Naive B cell (primary cell): ENCODE measurements at regions not wholly inside any gene's neighbourhood (a gene's known extent, or its start where the extent isn't known, plus 50 kb on each side); places are given as distances from the start of the nearest gene placed in this dataset.

ENCODE experiments used
- ATAC-seq, 2 donors: fragments of 150-1000 bp; cut with Tn5 transposase; 2 replicates each; pipeline ENCODE4 v1.10.0; 2021; ENCODE audit warnings: low read depth in 2 of 2, mild to moderate bottlenecking in 2 of 2, moderate library complexity in 2 of 2
- DNase-seq: peaks from one replicate; pipeline ENCODE4 v3.0.0; 2022
- H3K27ac Mint-ChIP-seq, 6 donors: one replicate each; pipeline ENCODE4 v1.8.0; 2020 to 2022; ENCODE audit warnings: mild to moderate bottlenecking in 6 of 6, mixed read lengths in 6 of 6, moderate library complexity in 5 of 6, inconsistent platforms in 2 of 6
- H3K27me3 Mint-ChIP-seq, 3 donors: one replicate each; pipeline ENCODE4 v1.8.0; 2021 to 2022; ENCODE audit warnings: mixed read lengths in 3 of 3, mild to moderate bottlenecking in 1 of 3
- H3K36me3 Mint-ChIP-seq, 2 donors: one replicate each; pipeline ENCODE4 v1.8.0; 2020 to 2022; ENCODE audit warnings: mixed read lengths in 2 of 2, inconsistent platforms in 1 of 2, mild to moderate bottlenecking in 1 of 2
- H3K4me1 Mint-ChIP-seq, 3 donors: one replicate each; pipeline ENCODE4 v1.8.0; 2020 to 2022; ENCODE audit warnings: mixed read lengths in 3 of 3, inconsistent platforms in 1 of 3, mild to moderate bottlenecking in 1 of 3, moderate library complexity in 1 of 3
- H3K4me3 Mint-ChIP-seq, 8 donors: one replicate each; pipeline ENCODE4 v1.8.0; 2020 to 2022; ENCODE audit warnings: mild to moderate bottlenecking in 8 of 8, mixed read lengths in 8 of 8, moderate library complexity in 8 of 8, inconsistent platforms in 2 of 8
- H3K9me3 Mint-ChIP-seq, 7 donors: one replicate each; pipeline ENCODE4 v1.8.0; 2020 to 2022; ENCODE audit warnings: mixed read lengths in 7 of 7, mild to moderate bottlenecking in 5 of 7, inconsistent platforms in 2 of 7, moderate library complexity in 1 of 7

DNA sequence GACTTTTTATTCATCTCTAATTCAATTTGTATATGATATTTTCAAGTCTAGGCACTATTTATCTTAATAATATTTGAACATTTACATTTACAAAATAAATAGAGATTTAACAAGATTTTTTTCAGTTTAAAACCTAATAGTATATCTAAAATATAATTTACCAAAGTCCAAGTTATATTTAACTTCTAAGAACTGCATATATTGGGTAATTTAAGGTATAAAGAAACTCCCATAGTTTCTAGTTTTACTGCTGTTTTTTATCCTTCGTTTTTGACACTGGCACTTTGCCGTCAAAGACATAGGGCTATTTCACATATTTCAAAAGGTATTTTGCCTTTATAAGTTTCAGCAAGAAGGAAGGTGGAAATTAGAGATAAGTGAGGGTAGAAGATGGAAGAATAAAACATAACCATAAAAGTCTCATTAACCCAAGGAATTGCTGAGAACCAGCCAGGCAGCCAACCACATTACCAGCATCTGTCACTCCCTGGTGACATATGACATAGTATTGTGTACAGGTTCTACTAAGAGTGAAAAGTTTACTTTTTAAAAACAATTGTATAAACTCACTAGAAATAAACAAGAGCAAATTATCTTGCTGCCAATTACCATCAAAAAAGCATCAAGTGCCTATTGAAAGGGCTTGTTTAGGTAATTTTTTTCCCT is 251.5 kb downstream of the NSUN3 start:
- H3K36me3 Mint-ChIP-seq, result no peaks in the 10 kb centered on the region
- no peak for DNase-seq
- no peak for ATAC-seq
- peaks cover 0 to 4% (median 2%) of the 10 kb centered on the region in 7 donors for H3K9me3 Mint-ChIP-seq
- no peaks in the 10 kb centered on the region for H3K4me1 Mint-ChIP-seq
- no peaks in the 10 kb centered on the region for H3K27me3 Mint-ChIP-seq
- H3K27ac Mint-ChIP-seq, result no peak overlapping the region
- H3K4me3 Mint-ChIP-seq, result no peak overlapping the region

DNA sequence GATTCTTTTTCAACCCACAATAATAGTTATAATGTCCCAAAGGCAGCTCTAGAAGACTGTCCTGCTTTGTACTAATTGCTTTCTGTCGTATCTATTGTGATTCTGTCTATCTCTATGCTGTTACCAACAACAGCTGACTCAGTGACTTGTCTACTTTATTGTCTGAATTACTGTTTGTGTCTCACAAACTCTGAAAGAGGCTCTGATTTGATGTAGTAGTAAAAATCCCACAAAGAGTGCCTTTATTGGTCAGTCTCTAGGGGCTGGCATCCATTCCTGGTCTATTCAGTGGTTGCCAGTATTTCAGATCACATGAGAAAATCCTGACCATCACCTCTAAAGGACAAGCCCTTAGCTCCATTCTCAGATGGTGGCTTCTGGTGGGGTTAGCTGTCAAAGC is 254.2 kb downstream of the NSUN3 start:
- no peak overlapping the region for H3K27ac Mint-ChIP-seq
- H3K9me3 Mint-ChIP-seq, result peaks cover 0 to 12% (median 3%) of the 10 kb centered on the region in 7 donors
- H3K4me1 Mint-ChIP-seq, result no peaks in the 10 kb centered on the region
- H3K27me3 Mint-ChIP-seq, result no peaks in the 10 kb centered on the region
- DNase-seq (no peak), ATAC-seq (no peak)
- H3K36me3 Mint-ChIP-seq, result no peaks in the 10 kb centered on the region
- H3K4me3 Mint-ChIP-seq, result no peak overlapping the region

DNA sequence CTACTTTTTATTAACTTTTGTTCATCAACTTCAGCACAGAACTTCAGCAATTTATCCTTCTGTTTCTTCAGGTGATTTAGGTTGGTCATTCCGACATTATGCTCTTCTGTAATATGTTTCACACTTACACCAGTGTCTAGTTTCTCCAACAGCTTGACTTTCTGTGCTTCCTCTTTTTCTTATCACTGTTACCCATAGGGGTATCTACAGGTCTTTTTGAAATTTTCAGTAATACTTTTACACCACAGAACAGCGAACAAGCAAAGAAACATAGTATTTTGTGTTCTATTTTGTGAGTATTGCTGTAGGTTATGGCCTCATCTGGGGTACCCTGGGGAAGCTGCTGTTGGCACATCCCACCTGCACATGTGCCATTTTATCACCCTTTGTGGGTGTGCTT is 260.7 kb downstream of the NSUN3 start:
- peaks cover 1 to 19% (median 7%) of the 10 kb centered on the region in 7 donors for H3K9me3 Mint-ChIP-seq
- DNase-seq, result no peak
- no peak for ATAC-seq
- H3K27ac Mint-ChIP-seq, result no peak overlapping the region
- H3K27me3 Mint-ChIP-seq, result no peaks in the 10 kb centered on the region
- H3K4me3 Mint-ChIP-seq, result no peak overlapping the region
- H3K4me1 Mint-ChIP-seq, result no peaks in the 10 kb centered on the region
- H3K36me3 Mint-ChIP-seq, result no peaks in the 10 kb centered on the region

DNA sequence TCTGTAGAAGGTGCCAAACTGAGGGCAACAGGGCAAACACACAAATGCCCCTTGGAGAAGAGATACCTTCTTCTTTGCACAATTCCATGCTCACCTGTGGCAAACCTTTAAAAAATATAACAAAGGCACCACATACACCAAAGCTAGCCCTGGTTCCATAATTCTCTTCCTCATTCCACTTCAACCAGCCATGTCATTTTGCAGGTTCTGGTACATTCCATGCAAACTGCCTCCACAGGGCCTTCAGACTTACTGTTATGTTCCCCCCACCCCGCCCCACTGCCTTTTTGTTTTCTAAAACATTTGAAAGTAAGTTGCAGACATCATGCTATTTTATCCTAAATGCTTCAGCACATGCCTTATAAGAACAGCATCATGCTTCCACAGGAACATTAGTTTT is 269.0 kb downstream of the NSUN3 start:
- DNase-seq, result no peak
- no peaks in the 10 kb centered on the region for H3K36me3 Mint-ChIP-seq
- H3K9me3 Mint-ChIP-seq, result peaks cover 0 to 10% (median 0%) of the 10 kb centered on the region in 7 donors
- no peaks in the 10 kb centered on the region for H3K4me1 Mint-ChIP-seq
- no peak overlapping the region for H3K27ac Mint-ChIP-seq
- no peaks in the 10 kb centered on the region for H3K27me3 Mint-ChIP-seq
- ATAC-seq, result no peak
- H3K4me3 Mint-ChIP-seq, result no peak overlapping the region

DNA sequence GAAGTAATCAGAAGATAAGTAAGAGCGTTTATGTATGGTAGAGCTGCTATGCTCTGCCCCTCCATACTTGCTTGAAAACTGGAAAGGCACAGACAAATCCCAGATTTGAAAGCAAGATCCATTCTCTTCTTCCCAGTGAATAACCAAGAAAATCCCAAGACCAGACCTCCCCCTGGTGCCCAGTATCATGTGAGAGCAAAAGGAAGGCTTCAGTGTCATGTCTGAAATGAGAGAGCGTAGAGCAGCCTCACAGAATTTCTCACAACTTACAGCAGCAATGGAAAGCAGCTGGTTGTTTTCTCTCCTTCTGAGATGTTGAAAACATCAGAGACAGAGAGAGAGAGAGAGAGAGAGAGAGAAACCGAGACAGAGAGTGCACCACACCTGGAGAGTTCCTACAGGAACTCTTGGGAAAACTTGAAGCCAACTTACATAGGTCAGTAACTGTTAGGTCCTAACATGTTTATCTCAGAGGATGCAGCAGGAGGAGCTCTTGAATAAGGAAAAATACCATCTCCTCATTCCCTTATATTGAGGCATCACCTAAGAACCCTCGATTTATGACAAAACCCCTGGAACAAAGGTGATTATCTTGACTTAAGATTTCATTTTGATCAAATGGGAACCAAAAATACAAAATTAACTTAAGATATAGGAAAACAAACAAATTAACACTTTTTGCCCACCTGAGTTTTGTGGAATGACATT is 273.3 kb downstream of the NSUN3 start:
- no peak for DNase-seq
- Mint-ChIP-seq H3K4me1 (no peaks in the 10 kb centered on the region), H3K27me3 (no peaks in the 10 kb centered on the region), H3K27ac (no peak overlapping the region), H3K4me3 (no peak overlapping the region), H3K36me3 (no peaks in the 10 kb centered on the region), H3K9me3 (peaks cover 0 to 4% (median 2%) of the 10 kb centered on the region in 7 donors)
- no peak for ATAC-seq

DNA sequence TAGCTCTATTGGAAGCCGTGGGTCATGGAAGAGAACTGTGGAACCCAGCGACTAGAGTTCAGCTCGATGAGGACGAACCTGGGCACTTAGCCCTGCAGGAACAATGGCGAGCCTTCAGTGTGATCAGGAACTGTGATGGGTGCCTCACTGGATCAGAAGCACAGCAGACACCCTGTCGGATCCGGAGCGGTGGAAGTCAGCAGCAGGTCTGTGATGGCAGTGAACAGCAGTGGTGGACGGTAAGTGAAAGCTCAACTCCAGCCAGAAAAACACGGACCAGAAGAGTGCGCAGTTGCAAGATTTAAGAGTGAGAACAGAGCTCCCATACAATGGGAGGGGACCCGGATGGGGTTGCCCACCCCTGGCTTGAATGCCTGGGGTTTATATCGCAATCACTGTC is 282.2 kb downstream of the NSUN3 start:
- no peak overlapping the region for H3K27ac Mint-ChIP-seq
- ATAC-seq, result no peak
- H3K4me1 Mint-ChIP-seq, result no peaks in the 10 kb centered on the region
- DNase-seq, result no peak
- peaks cover 2 to 14% (median 10%) of the 10 kb centered on the region in 7 donors for H3K9me3 Mint-ChIP-seq
- H3K36me3 Mint-ChIP-seq, result no peaks in the 10 kb centered on the region
- H3K27me3 Mint-ChIP-seq, result no peaks in the 10 kb centered on the region
- H3K4me3 Mint-ChIP-seq, result peak overlapping the region in 1 of 8 donors; percentile 65

DNA sequence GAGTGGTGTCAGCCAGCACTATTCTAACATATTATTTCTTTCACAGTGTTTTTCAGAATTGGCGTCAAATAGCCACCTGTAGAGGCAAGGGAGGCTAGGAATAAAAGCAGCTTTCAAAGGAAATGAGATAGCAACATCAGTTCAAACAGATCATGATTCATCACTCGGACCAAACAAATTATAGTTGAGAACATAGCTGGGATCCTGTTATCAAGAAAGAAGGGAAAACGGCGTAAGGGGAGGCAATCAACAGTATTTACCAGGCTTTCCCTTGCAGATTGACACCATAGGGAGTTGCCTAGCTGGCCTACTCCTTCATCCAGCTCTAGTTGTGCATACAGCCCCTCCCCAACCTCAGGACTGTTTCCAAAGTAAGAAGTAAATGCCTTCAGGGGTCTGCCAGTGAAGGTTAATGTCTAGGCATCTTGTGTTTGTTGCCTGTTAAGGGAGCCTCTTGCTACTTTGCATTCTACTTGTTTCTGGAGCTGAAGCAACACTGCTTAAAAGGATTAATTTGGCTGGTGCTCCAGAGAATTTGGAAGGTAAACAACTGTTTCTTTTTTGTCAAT is 286.5 kb downstream of the NSUN3 start:
- Mint-ChIP-seq H3K27ac (peak overlapping the region in 1 of 6 donors; percentile 78), H3K4me3 (no peak overlapping the region), H3K27me3 (no peaks in the 10 kb centered on the region), H3K9me3 (peaks cover 0 to 14% (median 9%) of the 10 kb centered on the region in 7 donors), H3K4me1 (no peaks in the 10 kb centered on the region), H3K36me3 (no peaks in the 10 kb centered on the region)
- ATAC-seq (no peak), DNase-seq (no peak)

DNA sequence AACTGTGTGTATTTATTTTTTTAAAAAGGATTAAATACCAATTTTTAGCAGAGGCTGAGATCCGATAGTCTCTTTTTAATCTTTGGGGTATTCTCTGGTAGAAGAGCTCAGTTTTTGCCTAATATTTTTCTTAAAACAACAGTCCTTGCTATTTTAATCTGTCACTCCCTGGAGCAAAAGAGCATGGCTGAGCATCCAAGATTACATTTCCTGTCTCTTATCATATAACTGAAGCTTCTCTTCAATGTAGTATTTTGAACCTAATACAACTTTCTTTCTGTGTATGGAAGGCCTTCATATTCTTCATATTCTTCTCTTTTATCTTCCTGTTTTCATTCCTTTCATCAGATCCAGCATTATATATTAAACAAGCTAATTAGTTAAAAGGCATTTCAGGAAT is 293.7 kb downstream of the NSUN3 start:
- Mint-ChIP-seq H3K4me3 (no peak overlapping the region), H3K4me1 (no peaks in the 10 kb centered on the region), H3K9me3 (peaks cover 0 to 3% (median 0%) of the 10 kb centered on the region in 7 donors), H3K36me3 (no peaks in the 10 kb centered on the region), H3K27ac (no peak overlapping the region), H3K27me3 (no peaks in the 10 kb centered on the region)
- ATAC-seq, result no peak
- DNase-seq, result no peak

DNA sequence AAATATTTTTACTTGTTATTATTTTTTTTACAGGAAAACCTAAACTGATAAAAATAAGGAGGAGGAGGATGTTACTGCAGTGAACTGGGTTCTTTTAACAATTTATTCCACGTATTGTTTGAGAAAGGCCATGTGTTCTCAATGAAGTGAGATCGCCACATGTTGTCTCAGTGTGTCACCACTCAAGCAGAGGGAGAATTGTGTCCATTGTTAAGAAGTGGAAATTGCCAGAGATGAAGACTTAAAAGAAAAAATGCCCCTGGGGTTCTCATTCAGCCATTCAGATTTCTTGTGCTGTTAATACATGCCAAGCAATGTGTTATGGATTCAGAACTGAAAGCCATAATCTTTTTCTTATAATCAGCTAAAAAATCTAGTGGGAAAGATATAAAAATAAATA is 297.1 kb downstream of the NSUN3 start:
- ATAC-seq, result no peak
- no peaks in the 10 kb centered on the region for H3K36me3 Mint-ChIP-seq

DNA sequence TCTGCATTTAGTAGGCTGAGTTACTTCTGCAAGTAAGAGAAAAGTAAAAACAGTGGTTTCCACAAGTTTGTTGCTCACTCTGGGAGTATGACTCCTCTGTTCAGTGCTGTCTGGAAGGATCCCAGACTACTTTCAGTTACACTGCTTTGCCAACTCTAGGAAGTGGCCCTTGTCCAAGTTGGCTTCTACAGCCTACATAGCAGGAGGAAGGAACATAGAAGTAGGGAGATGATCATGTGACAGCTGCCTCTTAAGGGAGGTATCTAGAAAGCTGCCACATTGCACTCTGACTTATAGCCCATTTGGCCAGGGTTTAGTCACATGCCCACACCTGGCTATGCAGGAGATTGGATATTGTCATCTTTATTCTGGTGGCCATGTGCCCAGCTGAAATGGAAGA is 298.1 kb downstream of the NSUN3 start:
- ATAC-seq (no peak), DNase-seq (no peak)
- Mint-ChIP-seq H3K27me3 (no peaks in the 10 kb centered on the region), H3K4me1 (no peaks in the 10 kb centered on the region), H3K9me3 (peaks cover 0 to 6% (median 3%) of the 10 kb centered on the region in 7 donors), H3K36me3 (no peaks in the 10 kb centered on the region), H3K27ac (no peak overlapping the region), H3K4me3 (no peak overlapping the region)

More for the DNA sequence above, 297.1 kb downstream of the NSUN3 start:
- H3K9me3 Mint-ChIP-seq, result peaks cover 0 to 5% (median 3%) of the 10 kb centered on the region in 7 donors
- no peak for DNase-seq
- H3K27me3 Mint-ChIP-seq, result no peaks in the 10 kb centered on the region
- no peaks in the 10 kb centered on the region for H3K4me1 Mint-ChIP-seq
- H3K4me3 Mint-ChIP-seq, result no peak overlapping the region
- H3K27ac Mint-ChIP-seq, result no peak overlapping the region

DNA sequence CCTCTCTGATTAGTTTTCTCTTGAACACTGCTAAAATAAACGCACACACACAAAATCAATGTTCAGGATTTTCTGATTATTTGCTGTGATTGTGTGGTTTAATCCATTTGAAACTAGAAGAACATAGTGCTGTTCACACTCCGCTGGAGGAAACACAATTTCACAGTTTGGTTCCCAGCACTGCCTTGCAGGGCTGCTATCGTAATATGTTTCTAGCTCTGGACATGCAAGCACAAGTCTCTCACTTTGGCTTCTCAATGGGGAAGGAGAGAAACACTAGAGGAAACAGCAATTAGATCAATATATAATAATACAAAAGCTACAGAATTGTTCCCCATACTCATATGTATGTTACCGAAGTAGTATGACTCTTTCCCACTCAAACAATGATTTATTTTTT is 299.5 kb downstream of the NSUN3 start:
- ATAC-seq, result no peak
- peaks cover 0 to 6% (median 5%) of the 10 kb centered on the region in 7 donors for H3K9me3 Mint-ChIP-seq
- no peaks in the 10 kb centered on the region for H3K36me3 Mint-ChIP-seq
- H3K4me3 Mint-ChIP-seq, result no peak overlapping the region
- no peak for DNase-seq
- H3K27me3 Mint-ChIP-seq, result no peaks in the 10 kb centered on the region
- no peak overlapping the region for H3K27ac Mint-ChIP-seq
- H3K4me1 Mint-ChIP-seq, result no peaks in the 10 kb centered on the region

DNA sequence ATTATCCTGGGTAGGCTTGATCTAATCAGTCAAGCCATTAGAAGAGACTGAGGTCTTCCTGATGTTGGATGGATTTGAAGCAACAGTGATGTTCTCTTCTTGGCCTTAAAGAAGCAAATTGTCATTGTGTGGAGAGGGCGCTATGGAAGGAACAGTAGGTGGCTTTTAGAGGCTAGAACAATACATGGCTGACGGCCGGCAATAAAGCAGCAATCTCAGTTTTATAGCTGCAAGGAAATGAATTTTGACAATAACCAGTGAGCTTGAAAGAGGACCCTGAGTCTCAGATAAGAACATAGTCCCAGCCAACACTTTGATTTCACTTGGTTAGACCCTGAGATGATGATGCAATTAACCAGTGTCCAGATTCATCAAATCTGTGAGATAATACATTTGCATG is 302.1 kb downstream of the NSUN3 start:
- Mint-ChIP-seq H3K27ac (no peak overlapping the region), H3K36me3 (no peaks in the 10 kb centered on the region), H3K27me3 (no peaks in the 10 kb centered on the region), H3K4me1 (no peaks in the 10 kb centered on the region), H3K4me3 (no peak overlapping the region), H3K9me3 (peaks cover 5 to 20% (median 7%) of the 10 kb centered on the region in 7 donors)
- ATAC-seq, result no peak
- DNase-seq, result no peak

DNA sequence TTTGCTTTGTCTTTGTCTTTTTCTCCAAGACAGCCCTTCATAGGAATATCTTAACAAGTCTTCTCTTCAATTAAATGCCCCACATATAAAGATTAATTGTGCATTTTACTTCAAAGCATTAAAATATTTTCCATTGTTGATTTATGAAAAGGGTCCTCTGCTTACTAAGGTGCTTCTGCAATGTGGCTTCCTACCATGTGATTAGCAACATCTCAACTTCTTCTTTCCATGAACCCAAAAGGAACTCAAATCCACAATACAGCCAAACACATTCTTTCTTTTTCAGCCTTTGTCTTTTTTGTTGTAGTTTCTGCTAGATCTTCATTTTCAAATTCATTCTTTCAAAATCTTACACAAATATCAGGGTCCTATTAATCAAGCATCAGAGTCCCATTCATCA is 309.2 kb downstream of the NSUN3 start:
- H3K9me3 Mint-ChIP-seq, result peaks cover 2 to 22% (median 8%) of the 10 kb centered on the region in 7 donors
- no peaks in the 10 kb centered on the region for H3K36me3 Mint-ChIP-seq
- ATAC-seq, result no peak

DNA sequence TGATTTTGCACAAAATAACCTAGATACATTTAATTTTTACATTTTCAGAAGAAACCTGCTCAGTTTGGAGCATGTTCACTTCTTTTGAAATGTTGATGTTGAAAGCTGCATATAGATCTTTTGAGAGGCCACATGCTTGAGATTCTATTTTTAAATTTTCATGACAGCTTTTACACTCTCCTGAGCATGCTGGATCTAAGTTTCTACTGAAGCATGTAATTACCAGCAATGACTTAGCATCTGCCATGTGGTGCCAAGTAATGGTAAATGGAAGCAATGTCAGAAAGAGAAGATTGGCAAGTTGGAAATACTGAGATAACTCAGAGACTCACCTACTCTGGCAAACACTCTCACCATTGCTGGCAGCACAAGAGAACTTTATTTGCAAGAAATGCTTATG is 310.6 kb downstream of the NSUN3 start:
- Mint-ChIP-seq H3K4me3 (no peak overlapping the region), H3K36me3 (no peaks in the 10 kb centered on the region), H3K27ac (no peak overlapping the region), H3K27me3 (no peaks in the 10 kb centered on the region), H3K9me3 (peaks cover 2 to 18% (median 8%) of the 10 kb centered on the region in 7 donors), H3K4me1 (no peaks in the 10 kb centered on the region)
- ATAC-seq (no peak), DNase-seq (no peak)

More for the DNA sequence above, 309.2 kb downstream of the NSUN3 start:
- no peak overlapping the region for H3K27ac Mint-ChIP-seq
- H3K27me3 Mint-ChIP-seq, result no peaks in the 10 kb centered on the region
- no peaks in the 10 kb centered on the region for H3K4me1 Mint-ChIP-seq
- no peak for DNase-seq
- H3K4me3 Mint-ChIP-seq, result no peak overlapping the region
